HG03064 (cell line): ENCODE measurements at regions not wholly inside any gene's neighbourhood (a gene's known extent, or its start where the extent isn't known, plus 50 kb on each side); places are given as distances from the start of the nearest gene placed in this dataset.

Experiments
- ATAC-seq: cut with Tn5 transposase; IDR thresholded peaks from one replicate; pipeline ENCODE4 v1.9.1; 2021; ENCODE audit warnings: low read depth; ENCODE audit not compliant: unreplicated experiment

DNA sequence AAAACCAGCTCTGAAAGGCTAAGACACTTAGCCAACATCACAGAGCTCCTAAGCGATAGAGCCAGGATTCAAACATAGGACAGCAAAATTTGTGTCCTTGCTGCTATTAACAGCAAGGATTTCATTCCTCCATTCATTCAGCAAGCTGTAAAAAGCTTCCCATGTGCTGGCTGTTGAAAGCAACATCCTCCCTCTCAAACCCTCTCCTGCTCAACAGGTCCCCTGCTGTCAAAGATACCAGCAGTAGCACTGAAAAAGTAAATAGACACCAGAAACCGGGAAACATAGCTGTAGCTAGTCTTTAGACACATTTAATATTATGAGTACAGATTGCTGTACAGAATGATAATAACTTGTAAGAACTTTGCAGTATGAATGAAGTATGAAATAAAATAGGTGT lies 52.6 kb upstream of the ADAMTSL1 start:
- no peak for ATAC-seq

DNA sequence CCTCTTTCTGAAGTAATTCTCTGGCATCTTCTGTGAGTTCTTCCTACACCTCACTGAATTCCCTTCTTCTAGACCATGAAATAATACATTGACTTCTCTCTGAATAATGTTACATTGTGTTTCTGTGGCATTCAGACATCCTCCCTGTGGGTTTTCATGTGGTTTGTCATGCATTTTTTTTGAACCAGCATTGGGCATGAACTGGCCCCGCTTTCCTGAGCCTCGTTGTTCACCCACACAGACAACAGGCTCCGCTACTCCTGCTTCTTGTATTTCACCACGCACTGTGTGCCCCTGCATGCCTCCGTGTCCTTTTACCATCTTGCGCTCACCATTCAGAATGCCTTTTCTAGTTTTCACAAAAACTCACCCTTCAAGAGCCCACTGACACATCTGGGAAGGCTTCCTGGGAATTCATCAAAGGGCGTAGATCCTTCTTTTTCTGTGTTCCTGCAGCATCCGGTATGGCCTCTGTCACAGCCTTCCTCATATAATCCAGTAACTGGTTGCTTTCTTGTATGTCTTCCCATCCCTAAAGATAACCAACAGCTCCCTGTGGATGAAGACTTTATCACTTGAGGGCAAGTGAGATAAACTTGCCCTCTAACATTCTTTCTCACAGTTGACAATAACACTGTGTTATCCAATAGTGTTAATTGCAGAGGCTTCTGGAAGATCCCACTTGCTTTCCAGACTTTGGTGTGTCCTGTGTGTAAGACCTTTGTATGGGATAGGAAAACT lies 51.5 kb upstream of the ADAMTSL1 start:
- no peak for ATAC-seq

DNA sequence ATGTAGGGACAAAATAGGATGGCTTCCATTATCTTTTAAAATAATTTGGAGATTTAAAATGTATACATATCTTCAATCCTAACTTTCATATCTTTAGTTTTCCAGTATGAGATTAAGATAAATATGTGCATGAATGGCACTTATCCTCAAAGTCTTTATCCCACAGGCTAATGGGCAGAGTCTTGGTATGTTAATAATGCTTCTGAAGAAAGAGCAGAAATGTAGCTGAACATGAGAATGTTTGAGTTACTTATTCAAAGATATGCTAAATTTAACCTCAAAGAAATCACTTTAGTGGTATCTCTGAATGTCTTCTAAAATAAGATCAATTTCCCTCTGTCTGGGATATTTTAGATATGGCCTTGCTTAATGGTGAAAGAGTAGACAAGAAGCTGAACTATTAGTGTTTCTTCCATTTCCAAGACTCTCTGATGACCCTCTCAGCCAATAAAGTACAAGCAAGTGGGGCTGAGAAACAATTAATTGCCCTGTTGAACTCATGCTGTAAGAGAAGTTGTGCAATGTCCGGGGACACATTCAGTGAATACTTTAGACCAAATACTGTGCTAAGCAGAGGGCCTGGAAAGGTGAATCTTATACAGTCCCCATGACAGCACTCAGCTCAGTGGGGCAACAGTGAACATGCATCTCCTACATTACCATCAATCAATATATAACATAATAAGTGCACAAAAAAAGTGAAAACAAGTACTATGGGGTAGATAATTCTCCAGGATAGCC lies 50.0 kb upstream of the ADAMTSL1 start:
- no peak for ATAC-seq
